HG03565 (cell line): ENCODE measurements at regions not wholly inside any gene's neighbourhood (a gene's known extent, or its start where the extent isn't known, plus 50 kb on each side); places are given as distances from the start of the nearest gene placed in this dataset.
A peak's percentile ranks its signal among the peaks of the same experiment; 100 is the strongest.
"Not testable (repeated sequence)": the region's sequence is repeated elsewhere in the genome, so short reads cannot be mapped to it uniquely, and the experiment has no call there.

Experiments used
- ATAC-seq: cut with Tn5 transposase; IDR thresholded peaks from one replicate; pipeline ENCODE4 v1.9.1; 2021; ENCODE audit warnings: mild to moderate bottlenecking, moderate library complexity; ENCODE audit not compliant: unreplicated experiment

DNA sequence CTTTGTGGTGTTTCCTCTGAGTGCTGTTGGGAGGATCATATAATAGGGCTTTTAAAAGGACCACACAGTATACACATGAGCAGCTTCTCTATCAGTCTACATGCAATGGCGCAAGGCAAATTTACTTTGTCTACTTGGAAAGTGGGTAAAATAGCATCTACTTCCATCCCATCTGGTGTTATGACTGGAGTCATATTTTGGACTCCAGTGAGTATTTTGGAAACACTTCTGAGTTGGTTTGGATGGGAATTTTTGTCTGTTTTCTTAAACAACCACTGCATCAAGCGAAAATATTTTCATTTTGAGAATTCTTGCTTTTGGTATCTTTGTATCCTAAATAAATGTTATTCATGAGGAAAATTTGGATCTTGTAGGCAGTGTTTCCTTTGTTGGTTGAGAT lies 220.8 kb downstream of the NMUR2 start:
- no peak for ATAC-seq

DNA sequence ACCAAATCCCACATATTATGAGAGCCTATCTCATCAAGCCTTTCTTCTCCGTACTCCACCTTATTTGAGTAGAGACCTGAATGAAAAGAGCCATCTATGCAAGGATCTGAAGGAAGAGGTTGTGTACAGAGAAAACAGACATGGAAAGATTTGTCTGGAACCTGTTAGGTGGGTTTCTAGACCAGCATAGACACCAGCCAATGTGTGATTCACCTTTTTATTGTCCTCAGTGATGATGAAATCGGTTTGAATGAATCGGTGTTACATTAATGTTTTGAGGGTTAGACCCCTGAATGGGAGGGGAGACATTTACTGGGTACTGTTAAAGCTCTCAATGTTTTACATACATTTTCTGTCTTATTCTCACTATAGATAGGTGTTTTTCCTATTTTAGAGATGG lies 223.6 kb downstream of the NMUR2 start:
- ATAC-seq = no peak

DNA sequence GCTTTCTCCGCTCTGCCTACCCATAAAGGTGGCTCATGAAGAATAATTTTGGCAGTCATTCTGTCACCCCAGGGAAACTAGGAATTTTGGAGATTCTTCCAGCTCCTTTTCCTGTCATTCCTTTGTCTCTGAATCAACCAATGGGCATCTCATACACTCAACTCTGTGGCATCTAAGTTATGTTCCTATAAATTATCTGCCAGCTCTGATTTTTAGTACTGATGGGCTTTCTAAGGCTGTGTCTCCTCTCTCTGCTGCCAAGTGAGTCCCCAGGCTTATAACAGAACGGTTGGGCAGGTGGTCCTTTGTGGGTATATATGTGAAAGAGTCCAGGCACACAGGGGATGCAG lies 226.8 kb downstream of the NMUR2 start:
- ATAC-seq = no peak

DNA sequence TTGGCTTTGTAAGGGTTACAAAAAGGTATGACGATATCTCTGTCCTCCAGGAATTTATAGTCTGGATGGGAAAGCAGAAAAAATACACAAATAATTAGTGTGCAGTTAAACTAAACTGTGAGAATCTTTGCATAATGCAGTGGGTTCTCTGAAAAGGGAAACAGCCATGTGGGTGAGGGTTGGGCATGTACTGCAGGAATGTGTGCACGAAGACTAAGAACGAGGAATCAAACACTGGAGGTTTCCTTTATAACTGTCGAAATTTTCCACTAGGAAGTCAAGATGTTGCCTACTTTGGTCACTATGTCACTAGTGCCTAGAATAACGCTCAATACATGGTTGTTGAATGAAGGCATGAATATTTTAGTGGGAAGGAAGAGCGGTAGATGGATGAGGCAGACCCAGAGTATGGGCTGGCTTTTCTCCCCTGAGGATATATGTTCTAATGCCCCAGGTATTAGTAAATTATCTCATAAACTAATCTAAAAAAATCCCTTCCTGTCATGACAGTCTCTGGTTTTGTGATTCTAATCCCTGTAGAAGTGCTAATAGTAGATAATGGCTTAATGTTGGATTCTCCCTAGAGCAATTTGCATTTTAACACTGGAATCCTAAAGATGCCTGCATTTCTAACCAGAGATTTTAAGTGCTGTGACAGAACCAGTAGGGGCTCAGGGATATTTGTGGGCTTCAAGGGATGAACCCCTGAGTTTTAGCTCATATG lies 227.3 kb downstream of the NMUR2 start:
- ATAC-seq = no peak

DNA sequence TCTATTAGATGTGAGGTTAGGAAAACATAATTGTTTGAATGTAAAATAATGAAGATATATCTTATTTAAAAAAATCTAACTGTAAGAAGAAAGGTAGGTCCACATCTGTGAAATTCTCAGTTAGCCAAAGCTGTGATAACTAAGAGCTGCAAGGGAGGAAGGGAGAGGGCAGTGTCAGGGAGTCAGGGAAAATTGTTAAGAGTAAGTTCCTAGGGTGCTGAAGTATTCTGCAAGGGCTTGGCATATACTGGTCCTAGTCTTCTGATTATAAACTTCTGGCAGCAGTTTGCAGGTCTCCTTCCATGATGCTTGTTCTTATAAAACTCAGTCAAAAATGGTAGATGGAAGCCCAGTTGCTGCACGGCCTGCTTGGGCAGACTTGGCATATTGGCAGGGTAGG lies 233.2 kb downstream of the NMUR2 start:
- ATAC-seq = no peak

DNA sequence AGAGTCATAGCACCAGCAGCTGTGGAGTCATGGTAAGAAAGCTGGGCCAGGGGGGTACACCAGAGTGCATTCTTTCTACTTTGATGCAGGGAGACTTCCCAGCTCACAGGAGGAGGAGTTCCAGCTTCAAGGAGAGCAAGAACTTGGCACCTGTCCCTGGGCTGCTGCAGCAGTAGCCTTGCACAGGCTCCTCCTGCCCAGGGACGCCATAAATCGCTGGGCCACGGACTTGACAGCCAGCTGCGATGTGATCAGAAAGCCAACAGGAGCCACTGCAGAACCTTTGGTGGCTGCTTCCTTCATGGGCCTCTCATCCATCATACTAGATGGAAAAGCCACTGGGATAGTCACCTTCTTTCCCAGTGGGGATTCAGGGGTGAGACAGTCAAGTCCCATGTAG lies 234.7 kb downstream of the NMUR2 start:
- ATAC-seq = no peak

DNA sequence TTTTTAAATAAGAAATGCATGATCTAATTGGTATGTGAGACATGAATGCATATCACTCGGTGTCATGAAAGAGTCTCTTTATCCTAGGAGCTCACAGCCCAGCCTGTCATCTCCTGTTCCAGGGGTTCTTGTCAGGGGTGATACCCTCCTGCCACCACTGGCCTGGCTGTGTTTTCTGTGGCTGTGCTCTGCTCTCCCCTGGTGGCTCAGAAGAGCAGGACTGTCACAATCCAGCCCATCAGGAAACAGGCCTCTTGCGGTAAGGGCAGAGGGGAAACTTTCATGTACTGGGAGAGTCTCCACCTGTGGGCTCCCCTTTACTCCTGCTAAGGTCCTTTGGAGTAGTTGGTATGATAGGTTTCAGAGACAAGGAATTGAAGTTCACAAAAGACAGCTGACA lies 240.2 kb upstream of the GLRA1 start:
- ATAC-seq = no peak

DNA sequence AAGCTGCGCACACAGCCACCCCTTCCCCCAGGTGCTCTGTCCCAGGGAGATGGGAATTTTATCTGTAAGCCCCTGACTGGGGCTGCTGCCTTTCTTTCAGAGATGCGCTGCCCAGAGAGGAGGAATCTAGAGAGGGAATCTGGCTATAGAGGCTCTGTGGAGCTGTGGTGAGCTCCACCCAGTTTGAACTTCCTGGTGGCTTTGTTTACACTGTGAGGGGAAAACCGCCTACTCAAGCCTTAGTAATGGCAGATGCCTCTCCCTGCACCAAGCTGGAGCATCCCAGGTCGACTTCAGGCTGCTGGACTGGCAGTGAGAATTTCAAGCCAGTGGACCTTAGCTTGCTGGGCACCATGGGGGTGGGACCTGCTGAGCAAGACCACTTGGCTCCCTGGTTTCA lies 235.2 kb upstream of the GLRA1 start:
- not testable (repeated sequence) for ATAC-seq

DNA sequence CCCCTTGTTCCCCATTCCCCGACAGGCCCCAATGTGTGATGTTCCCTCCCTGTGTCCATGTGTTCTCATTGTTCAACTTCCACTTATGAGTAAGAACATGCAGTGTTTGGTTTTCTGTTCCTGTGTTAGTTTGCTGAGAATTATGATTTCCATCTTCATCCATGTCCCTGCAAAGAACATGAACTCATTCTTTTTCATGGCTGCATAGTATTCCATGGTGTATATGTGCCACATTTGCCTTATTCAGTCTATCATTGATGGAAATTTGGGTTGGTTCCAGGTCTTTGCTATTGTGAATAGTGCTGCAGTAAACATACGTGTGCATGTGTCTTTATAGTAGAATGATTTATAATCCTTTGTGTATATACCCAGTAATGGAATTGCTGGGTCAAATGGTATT lies 229.8 kb upstream of the GLRA1 start:
- not testable (repeated sequence) for ATAC-seq

DNA sequence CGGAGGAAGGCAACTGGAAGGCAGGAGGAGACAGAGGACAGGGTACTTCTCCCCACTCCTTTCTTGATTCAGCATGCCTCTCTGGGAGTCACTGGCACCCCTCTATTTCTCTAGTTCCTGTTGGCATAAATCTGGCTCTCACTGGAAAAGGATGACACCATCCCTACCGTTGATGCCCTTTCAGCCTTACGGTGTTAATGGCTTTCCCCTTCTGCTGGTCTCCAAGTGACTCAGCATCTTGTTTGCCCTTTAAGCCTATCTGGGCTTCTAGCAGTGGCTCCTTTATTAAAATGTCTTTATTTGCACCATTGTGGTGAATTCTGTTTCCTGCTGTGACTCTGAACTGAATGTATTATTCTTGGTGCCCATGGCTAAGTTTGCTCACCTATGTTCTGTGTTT lies 227.3 kb upstream of the GLRA1 start:
- ATAC-seq = no peak

DNA sequence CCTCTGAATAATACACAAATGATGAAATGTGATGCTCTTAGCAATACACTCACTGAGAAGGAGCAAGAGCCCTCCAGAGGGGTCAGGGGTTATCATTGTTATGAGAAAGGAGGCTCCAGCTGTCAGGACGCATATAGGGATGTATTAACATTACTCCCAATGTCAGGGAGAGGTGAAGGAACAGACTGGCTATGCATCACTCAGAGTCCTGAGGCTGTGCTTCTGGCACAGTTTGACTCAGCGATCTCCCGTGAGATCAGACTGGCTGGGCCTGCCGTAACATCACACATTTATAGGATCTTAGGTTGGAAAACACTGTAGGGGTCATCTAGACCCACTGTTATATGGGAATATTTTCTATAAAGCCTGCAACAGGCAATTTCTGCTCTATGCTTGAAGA lies 226.5 kb upstream of the GLRA1 start:
- no peak for ATAC-seq

DNA sequence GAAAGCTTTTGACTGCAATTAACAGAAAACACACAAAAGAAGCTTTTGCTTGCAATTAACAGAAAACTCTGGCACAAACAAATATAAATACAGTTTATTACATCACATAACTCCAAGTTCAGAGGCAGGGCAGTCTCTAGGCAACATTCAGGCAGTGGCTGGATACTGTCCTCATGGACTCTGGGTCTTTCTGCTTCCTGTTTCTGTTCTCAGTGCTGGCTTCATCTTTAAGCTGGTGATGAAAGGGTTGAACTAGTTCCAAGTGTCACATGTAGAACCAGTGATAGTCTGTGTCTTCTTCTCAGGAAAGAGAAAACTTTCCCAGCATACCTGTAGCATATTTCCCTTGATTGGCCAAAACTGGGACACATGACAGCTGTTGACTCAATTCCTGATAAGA lies 222.6 kb upstream of the GLRA1 start:
- no peak for ATAC-seq

DNA sequence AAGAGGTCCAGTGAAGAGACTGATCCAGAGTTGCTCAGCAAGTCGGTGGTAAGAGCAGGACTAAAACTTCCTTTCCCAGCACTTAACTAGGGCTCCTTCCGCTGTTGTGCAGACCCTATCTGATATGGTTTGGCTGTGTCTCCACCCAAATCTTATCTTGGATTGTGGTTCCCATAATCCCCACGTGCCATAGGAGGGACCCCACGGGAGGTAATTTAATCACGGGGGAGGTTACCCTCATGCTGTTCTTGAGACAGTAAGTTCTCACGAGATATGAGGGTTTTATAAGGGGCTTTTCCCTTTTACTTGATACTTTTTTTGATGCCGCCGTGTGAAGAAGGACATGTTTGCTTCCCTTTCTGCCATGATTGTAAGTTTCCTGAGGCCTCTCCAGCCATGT lies 221.9 kb upstream of the GLRA1 start:
- no peak for ATAC-seq

DNA sequence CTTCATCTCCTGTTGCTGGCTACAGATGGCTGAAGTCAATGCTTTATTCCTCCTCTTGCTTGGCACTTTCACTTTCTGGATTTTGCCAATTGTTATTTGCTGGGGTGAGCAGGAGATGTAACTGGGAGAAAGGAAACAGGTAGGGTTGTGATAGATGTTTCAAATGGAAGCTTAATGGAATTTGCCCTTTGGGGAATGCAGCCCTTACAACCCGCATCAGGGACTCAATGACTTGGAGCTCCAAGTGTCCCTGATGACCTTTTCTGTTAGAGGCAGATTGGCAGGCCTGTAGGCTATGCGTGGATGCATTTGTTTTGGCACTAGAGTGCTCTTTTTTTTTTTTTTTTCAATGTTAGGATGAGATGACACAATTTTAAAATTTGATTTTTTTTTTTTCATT lies 219.9 kb upstream of the GLRA1 start:
- no peak for ATAC-seq

DNA sequence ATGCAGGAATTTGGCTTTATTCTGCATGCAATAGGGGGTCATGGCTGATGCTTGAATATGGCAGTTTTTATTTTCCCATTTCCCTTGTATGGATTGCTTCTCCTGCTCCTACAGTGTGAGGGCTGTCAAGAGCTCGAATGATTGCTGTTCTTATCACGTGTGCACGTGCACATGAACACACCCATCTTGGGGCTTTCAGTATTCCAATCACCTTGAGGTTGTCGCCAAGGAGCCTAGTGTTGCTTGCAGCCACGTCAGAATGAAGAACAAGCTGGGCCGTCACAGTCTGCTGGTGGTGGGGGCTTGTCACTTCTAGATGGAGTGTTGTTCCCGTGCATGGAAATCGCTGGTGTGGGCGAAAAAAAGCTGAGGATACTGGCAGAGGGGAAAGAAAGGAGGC lies 219.4 kb upstream of the GLRA1 start:
- no peak for ATAC-seq

DNA sequence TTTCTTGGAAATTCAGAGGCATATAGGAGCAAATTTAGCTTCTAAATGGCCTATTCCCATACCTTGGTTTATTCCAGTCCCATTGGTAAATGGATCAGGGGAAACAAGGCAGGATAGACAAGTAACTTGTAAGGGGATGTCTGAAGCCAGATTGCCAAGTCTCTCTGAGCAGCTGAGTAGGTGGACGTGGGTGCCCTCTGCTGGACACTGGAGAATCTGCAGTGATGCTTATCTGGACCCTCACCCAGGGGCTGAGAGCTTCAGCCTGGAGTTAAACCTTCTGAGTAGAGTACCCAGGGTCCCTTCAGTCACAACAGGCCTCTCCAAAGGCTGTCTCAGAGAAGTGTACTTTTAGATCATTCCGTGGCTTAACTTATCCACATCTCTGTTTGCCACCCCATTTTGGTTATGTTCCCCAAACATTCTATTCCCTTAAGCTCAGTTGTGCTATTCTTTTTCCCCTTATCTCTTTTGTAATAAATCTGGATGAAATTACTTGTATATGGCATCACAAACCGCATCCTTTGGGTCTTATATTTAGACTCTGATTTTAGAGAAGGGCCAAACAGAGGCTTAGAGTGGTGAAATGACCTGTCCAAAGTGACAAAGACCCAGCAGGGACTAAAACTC lies 218.3 kb upstream of the GLRA1 start:
- peak; percentile 87 for ATAC-seq

DNA sequence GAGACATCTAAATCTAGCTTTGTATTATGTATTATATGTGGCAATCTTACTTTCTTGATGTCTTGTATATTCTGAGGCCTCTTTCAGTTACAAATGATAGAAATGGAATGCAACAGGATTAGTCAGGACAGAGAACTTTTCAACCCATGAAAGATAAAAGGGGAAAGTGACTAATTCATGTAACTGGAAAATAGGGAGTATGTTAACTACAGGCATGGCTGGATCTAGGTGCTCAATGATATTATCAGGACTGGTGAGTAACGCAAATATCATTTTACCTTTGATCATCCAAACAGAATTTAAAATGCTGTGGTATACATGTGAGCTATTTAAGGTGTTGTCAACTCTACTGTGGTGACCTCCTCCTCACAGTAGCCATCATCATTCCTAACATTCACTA lies 215.7 kb upstream of the GLRA1 start:
- no peak for ATAC-seq

DNA sequence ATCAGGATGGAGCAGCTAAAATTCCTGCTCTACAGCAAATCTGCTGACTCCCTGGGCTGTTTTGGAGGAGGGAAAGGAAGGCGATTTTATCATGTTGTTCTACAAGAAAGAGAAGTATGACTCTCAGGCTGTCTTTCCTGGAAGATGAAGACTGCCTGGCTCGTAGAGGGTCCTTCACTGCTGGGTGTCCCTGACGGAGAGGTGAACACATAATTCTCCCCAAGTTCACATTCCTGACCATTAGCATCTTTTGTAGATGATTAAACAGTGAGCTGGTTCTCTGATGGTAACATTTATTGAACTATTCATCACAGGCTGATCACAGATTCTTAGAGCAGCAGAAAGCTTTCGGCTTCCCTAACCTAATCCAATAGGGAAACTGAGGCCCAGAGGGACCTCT lies 212.4 kb upstream of the GLRA1 start:
- ATAC-seq = no peak

DNA sequence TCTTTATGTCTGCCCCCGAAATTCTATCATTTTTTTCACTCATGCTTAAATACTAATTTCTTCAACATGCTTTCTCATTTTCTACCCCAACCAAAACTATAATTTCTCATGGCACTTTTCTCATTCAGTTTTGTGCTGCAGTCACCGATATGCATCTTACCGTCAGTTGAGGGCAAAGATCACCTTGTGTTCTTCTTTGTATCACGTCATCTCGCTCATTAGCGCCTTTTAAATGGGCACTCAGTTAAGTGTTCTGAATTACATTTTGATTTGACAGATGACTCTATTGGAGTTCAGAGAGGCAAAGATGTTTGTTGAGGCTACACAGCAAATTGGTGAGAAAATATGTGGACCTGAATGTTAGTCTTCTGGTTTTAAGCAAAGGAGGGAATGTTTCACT lies 211.7 kb upstream of the GLRA1 start:
- no peak for ATAC-seq

DNA sequence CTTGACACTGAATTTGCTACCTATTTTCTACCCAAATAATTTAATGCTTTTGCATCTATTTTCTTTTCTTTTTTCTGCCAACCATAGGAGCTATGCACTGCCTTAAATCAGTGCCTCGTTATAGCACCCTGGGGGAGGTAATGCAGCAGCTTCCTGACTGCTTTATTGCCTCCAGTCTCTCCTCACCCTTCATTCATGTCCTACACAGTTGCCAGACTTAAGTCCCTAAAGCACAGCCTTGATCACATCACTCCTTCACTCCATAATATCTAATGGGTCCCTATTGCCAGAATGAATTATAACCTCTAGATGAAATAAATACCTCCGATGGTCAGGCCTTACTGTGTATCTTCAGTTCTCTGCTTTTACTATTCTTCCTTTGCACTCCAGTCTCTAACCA lies 211.2 kb upstream of the GLRA1 start:
- ATAC-seq = no peak

DNA sequence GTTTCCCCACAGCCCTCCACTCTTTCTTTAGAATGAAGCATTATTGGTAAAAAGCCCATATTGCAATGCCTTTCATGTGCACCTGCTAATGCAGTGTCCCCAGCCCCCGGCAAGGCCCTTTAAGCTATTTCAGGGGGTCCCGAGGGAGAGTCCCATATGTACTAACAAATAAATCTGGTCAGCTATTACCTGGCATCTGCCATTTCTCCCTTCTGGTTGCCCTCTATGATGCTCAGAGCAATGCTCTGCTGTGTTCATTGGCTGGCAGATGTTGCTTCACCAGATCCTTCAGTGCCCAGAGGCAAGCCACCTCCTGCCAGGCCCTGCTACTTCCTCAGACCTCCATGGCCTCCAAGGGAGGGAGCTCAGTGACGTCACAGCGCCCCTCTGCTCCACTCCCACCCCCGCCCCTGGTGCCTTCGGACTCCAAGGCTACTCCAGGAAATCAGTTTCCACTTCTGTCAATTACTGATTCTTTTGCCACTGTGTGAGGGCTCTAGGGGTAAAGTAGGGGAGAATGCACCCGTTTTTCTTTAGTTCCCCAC lies 201.1 kb upstream of the GLRA1 start:
- no peak for ATAC-seq

DNA sequence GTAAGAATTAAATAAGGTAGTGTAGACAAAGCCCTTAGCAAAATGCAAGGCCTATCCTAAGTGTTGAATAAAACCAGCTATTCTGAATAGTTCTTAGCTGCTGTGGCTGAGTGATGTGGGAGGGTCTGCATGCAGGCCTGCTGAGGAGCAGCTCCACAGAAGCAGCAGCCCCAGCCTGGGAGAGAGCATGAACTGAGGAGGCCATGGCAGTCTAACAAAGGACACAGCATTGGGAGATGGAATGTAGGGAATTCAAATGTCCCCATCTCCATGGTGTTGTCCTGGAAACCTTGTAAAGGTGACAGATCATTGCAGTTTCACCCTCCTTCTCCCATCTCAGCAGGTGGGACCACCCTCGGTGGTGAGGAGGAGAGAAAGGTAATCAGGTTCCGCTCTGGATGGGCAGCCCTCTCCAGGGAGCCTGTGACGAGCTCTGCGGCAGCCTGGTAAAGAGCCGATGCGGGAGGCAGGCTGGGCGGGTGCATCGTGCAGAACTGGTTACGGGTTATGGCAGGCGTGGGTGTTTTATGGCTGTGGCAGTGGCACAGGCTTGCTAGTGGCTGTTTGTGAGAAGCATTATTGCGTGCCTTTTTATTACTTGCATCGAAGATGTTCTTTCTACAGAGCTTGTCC lies 199.9 kb upstream of the GLRA1 start:
- ATAC-seq = no peak
